IMR-90 (cell line): ENCODE measurements at regions not wholly inside any gene's neighbourhood (a gene's known extent, or its start where the extent isn't known, plus 50 kb on each side); places are given as distances from the start of the nearest gene placed in this dataset.

Experiments
- CEBPB ChIP-seq: IDR thresholded peaks from 2 replicates; pipeline ENCODE4 v1.6.1; 2012; ENCODE audit warnings: low read depth, low read length, improper control_type of control experiment
- CHD1 ChIP-seq: IDR thresholded peaks from 2 replicates; pipeline ENCODE4 v1.6.1; 2012; ENCODE audit warnings: low read depth, low read length, improper control_type of control experiment
- CTCF ChIP-seq: conservative IDR thresholded peaks from 2 replicates; pipeline ENCODE4 v1.5.1; 2012; ENCODE audit warnings: mild to moderate bottlenecking, low read depth, low read length, improper control_type of control experiment
- POLR2A ChIP-seq: IDR thresholded peaks from 2 replicates; pipeline ENCODE4 v1.6.1; 2012; ENCODE audit warnings: mild to moderate bottlenecking, low read depth, low read length
- RCOR1 ChIP-seq: IDR thresholded peaks from 2 replicates; pipeline ENCODE4 v1.6.1; 2012; ENCODE audit warnings: mild to moderate bottlenecking, low read length, improper control_type of control experiment; ENCODE audit not compliant: insufficient replicate concordance
- SMC3 ChIP-seq: fragments of 150-350 bp; IDR thresholded peaks from 2 replicates; pipeline ENCODE4 v1.6.1; 2016; ENCODE audit warnings: low read depth, mild to moderate bottlenecking, antibody characterized with exemption, low read length, moderate library complexity
- USF2 ChIP-seq: fragments of 150-350 bp; IDR thresholded peaks from 2 replicates; pipeline ENCODE4 v1.6.1; 2017; ENCODE audit warnings: mild to moderate bottlenecking, antibody characterized with exemption, low read length, low read depth

GRCh38 chr6:143609972-143610371 lies 67.8 kb upstream of the PHACTR2 start:
- TF ChIP-seq CTCF (no peak), POLR2A (no peak), CHD1 (no peak), RCOR1 (no peak), SMC3 (no peak), CEBPB (no peak), USF2 (no peak)
